Mesothelial cell of epicardium (in vitro differentiated cells): ENCODE measurements at regions not wholly inside any gene's neighbourhood (a gene's known extent, or its start where the extent isn't known, plus 50 kb on each side); places are given as distances from the start of the nearest gene placed in this dataset.

Experiments used
- DNase-seq, 2 experiments: peaks; one replicate each; pipeline ENCODE4 v3.0.0; 2021; ENCODE audit warnings: low spot score in 2 of 2; ENCODE audit not compliant: unreplicated experiment in 2 of 2
- H3K27ac Mint-ChIP-seq: 2 replicates; pipeline ENCODE4 v1.8.0; 2021; ENCODE audit warnings: mixed read lengths
- H3K27me3 Mint-ChIP-seq: 2 replicates; pipeline ENCODE4 v1.8.0; 2021; ENCODE audit warnings: low read depth, mixed read lengths
- H3K36me3 Mint-ChIP-seq: 2 replicates; pipeline ENCODE4 v1.8.0; 2021; ENCODE audit warnings: mixed read lengths
- H3K4me1 Mint-ChIP-seq: 2 replicates; pipeline ENCODE4 v1.8.0; 2021; ENCODE audit warnings: mixed read lengths
- H3K4me3 Mint-ChIP-seq: 2 replicates; pipeline ENCODE4 v1.8.0; 2021; ENCODE audit warnings: mild to moderate bottlenecking, moderate library complexity, mixed read lengths
- H3K9me3 Mint-ChIP-seq: 2 replicates; pipeline ENCODE4 v1.8.0; 2021; ENCODE audit warnings: mixed read lengths
- CTCF ChIP-seq: fragments of 200-600 bp; sonication (generic); IDR thresholded peaks from one replicate; pipeline ENCODE4 v1.5.0; 2021; ENCODE audit warnings: antibody characterized with exemption; ENCODE audit not compliant: unreplicated experiment

- Mint-ChIP-seq H3K4me1 (no peaks in the 10 kb centered on the region), H3K27ac (no peak overlapping the region), H3K36me3 (no peaks in the 10 kb centered on the region), H3K9me3 (no peaks in the 10 kb centered on the region), H3K4me3 (no peak overlapping the region), H3K27me3 (no peaks in the 10 kb centered on the region)
- no peak for TF ChIP-seq CTCF
- no peak for DNase-seq
These were observed 421.3 kb upstream of the FZD8 start for GRCh38 chr10:36063396-36063795.

GRCh38 chr10:36057731-36058130 is 415.6 kb upstream of the FZD8 start:
- Mint-ChIP-seq H3K9me3 (peaks cover 18% of the 10 kb centered on the region), H3K27me3 (no peaks in the 10 kb centered on the region), H3K4me3 (no peak overlapping the region)

GRCh38 chr10:36057180-36057579 is 415.1 kb upstream of the FZD8 start:
- H3K4me1 Mint-ChIP-seq, result no peaks in the 10 kb centered on the region

More at GRCh38 chr10:36057731-36058130, 415.6 kb upstream of the FZD8 start:
- no peak for TF ChIP-seq CTCF
- DNase-seq, result no peak
- peaks cover 8% of the 10 kb centered on the region for H3K36me3 Mint-ChIP-seq
- no peaks in the 10 kb centered on the region for H3K4me1 Mint-ChIP-seq
- H3K27ac Mint-ChIP-seq, result no peak overlapping the region

GRCh38 chr10:36053775-36054174 is 411.7 kb upstream of the FZD8 start:
- H3K9me3 Mint-ChIP-seq, result peaks cover 18% of the 10 kb centered on the region
- peaks cover 8% of the 10 kb centered on the region for H3K36me3 Mint-ChIP-seq
- peaks cover 6% of the 10 kb centered on the region for H3K4me1 Mint-ChIP-seq
- DNase-seq, result no peak
- no peak for TF ChIP-seq CTCF
- no peak overlapping the region for H3K4me3 Mint-ChIP-seq
- H3K27ac Mint-ChIP-seq, result no peak overlapping the region
- H3K27me3 Mint-ChIP-seq, result no peaks in the 10 kb centered on the region

More at GRCh38 chr10:36057180-36057579, 415.1 kb upstream of the FZD8 start:
- H3K27me3 Mint-ChIP-seq, result no peaks in the 10 kb centered on the region
- no peak for TF ChIP-seq CTCF
- H3K27ac Mint-ChIP-seq, result no peak overlapping the region
- H3K9me3 Mint-ChIP-seq, result peaks cover 18% of the 10 kb centered on the region
- H3K36me3 Mint-ChIP-seq, result peaks cover 8% of the 10 kb centered on the region
- no peak overlapping the region for H3K4me3 Mint-ChIP-seq
- no peak for DNase-seq

GRCh38 chr10:36053271-36053670 is 411.2 kb upstream of the FZD8 start:
- Mint-ChIP-seq H3K27ac (no peak overlapping the region), H3K36me3 (peaks cover 8% of the 10 kb centered on the region), H3K4me3 (no peak overlapping the region), H3K4me1 (peaks cover 6% of the 10 kb centered on the region), H3K9me3 (peaks cover 18% of the 10 kb centered on the region), H3K27me3 (no peaks in the 10 kb centered on the region)
- DNase-seq, result no peak
- no peak for TF ChIP-seq CTCF

- Mint-ChIP-seq H3K27ac (no peak overlapping the region), H3K9me3 (peaks cover 25% of the 10 kb centered on the region), H3K27me3 (no peaks in the 10 kb centered on the region), H3K4me3 (no peak overlapping the region), H3K36me3 (peaks cover 8% of the 10 kb centered on the region), H3K4me1 (peaks cover 6% of the 10 kb centered on the region)
- no peak for TF ChIP-seq CTCF
- DNase-seq, result no peak
These were observed 409.4 kb upstream of the FZD8 start for GRCh38 chr10:36051500-36051991.
